ENCODE measurements at regions not wholly inside any gene's neighbourhood (a gene's known extent, or its start where the extent isn't known, plus 50 kb on each side); places are given as distances from the start of the nearest gene placed in this dataset.

GRCh38 chr3:152095472-152095871, 173.3 kb upstream of the MBNL1 start:
- no peak overlapping the region for H3K4me3 ChIP-seq (ENCODE audit: low read depth, low read length)
- TF ChIP-seq CTCF (IDR thresholded peaks at IDR 0.05; ENCODE audit: low read depth, low read length): no peak
- no peak for DNase-seq (ENCODE audit: low read depth, low spot score)
- in situ Hi-C loops (cut with HindIII; ENCODE audit: low sequenced_read_pairs): no loop called here

GRCh38 chr3:152096280-152096906, 172.3 kb upstream of the MBNL1 start:
- in situ Hi-C loops (cut with HindIII; ENCODE audit: low sequenced_read_pairs): no loop called here
- TF ChIP-seq CTCF (IDR thresholded peaks at IDR 0.05; ENCODE audit: low read depth, low read length): no peak

GRCh38 chr3:152097120-152097519, 171.6 kb upstream of the MBNL1 start:
- in situ Hi-C loops (cut with HindIII; ENCODE audit: low sequenced_read_pairs): no loop called here
- no peak for DNase-seq (ENCODE audit: low read depth, low spot score)
- no peak for TF ChIP-seq CTCF (IDR thresholded peaks at IDR 0.05; ENCODE audit: low read depth, low read length)

More at GRCh38 chr3:152096280-152096906, 172.3 kb upstream of the MBNL1 start:
- DNase-seq (ENCODE audit: low read depth, low spot score): no peak
- H3K4me3 ChIP-seq (ENCODE audit: low read depth, low read length): no peak overlapping the region

GRCh38 chr3:152097770-152098169, 171.0 kb upstream of the MBNL1 start:
- no peak for DNase-seq (ENCODE audit: low read depth, low spot score)
- no peak overlapping the region for H3K4me3 ChIP-seq (ENCODE audit: low read depth, low read length)
- no peak for TF ChIP-seq CTCF (IDR thresholded peaks at IDR 0.05; ENCODE audit: low read depth, low read length)
- in situ Hi-C loops (cut with HindIII; ENCODE audit: low sequenced_read_pairs): no loop called here

More at GRCh38 chr3:152097120-152097519, 171.6 kb upstream of the MBNL1 start:
- H3K4me3 ChIP-seq (ENCODE audit: low read depth, low read length): no peak overlapping the region

GRCh38 chr3:152100491-152101132, 168.1 kb upstream of the MBNL1 start:
- no peak for DNase-seq (ENCODE audit: low read depth, low spot score)
- in situ Hi-C loops (cut with HindIII; ENCODE audit: low sequenced_read_pairs): no loop called here
- no peak for TF ChIP-seq CTCF (IDR thresholded peaks at IDR 0.05; ENCODE audit: low read depth, low read length)
- H3K4me3 ChIP-seq (ENCODE audit: low read depth, low read length): no peak overlapping the region

- DNase-seq (ENCODE audit: low read depth, low spot score): no peak
- in situ Hi-C loops (cut with HindIII; ENCODE audit: low sequenced_read_pairs): no loop called here
- no peak overlapping the region for H3K4me3 ChIP-seq (ENCODE audit: low read depth, low read length)
- TF ChIP-seq CTCF (IDR thresholded peaks at IDR 0.05; ENCODE audit: low read depth, low read length): no peak
Observed at GRCh38 chr3:152102410-152102809, 166.3 kb upstream of the MBNL1 start.

Measured in astrocyte of the spinal cord (primary cell).